ENCODE measurements at regions not wholly inside any gene's neighbourhood (a gene's known extent, or its start where the extent isn't known, plus 50 kb on each side); places are given as distances from the start of the nearest gene placed in this dataset.

DNA sequence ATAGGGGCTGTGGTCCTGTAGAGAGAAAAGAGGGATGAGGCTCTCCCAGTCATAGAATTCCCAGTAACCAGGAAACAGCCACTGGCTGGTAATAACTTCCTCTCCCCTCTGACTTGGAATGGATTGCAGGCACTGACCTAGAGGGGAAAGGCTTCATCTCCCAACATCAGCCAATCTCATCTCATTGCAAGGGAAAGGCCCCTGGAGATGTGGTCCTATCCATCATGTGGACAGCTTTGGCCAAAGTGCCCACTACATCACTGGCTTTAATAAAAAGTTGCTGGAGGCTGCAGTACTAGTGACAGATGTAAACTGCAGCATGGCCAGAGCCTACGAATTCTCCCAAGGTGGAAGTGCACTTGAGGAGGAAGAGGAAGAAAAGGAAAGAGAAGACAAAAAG lies 820.5 kb upstream of the CELF4 start:
- TF ChIP-seq, protein P1, sequence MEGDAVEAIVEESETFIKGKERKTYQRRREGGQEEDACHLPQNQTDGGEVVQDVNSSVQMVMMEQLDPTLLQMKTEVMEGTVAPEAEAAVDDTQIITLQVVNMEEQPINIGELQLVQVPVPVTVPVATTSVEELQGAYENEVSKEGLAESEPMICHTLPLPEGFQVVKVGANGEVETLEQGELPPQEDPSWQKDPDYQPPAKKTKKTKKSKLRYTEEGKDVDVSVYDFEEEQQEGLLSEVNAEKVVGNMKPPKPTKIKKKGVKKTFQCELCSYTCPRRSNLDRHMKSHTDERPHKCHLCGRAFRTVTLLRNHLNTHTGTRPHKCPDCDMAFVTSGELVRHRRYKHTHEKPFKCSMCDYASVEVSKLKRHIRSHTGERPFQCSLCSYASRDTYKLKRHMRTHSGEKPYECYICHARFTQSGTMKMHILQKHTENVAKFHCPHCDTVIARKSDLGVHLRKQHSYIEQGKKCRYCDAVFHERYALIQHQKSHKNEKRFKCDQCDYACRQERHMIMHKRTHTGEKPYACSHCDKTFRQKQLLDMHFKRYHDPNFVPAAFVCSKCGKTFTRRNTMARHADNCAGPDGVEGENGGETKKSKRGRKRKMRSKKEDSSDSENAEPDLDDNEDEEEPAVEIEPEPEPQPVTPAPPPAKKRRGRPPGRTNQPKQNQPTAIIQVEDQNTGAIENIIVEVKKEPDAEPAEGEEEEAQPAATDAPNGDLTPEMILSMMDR (IDR thresholded peaks at IDR 0.05; ENCODE audit: insufficient read depth, low read length, poor library complexity, severe bottlenecking), result no peak
- no peak for DNase-seq (ENCODE audit: low read depth)
- Histone ChIP-seq H3K36me3 (ENCODE audit: control insufficient read depth, insufficient read depth, low read length) (no peaks in the 10 kb centered on the region), H3K4me3 (ENCODE audit: low read depth, low read length) (no peak overlapping the region), H3K27me3 (ENCODE audit: control insufficient read depth, insufficient read depth, low read length) (no peaks in the 10 kb centered on the region)

DNA sequence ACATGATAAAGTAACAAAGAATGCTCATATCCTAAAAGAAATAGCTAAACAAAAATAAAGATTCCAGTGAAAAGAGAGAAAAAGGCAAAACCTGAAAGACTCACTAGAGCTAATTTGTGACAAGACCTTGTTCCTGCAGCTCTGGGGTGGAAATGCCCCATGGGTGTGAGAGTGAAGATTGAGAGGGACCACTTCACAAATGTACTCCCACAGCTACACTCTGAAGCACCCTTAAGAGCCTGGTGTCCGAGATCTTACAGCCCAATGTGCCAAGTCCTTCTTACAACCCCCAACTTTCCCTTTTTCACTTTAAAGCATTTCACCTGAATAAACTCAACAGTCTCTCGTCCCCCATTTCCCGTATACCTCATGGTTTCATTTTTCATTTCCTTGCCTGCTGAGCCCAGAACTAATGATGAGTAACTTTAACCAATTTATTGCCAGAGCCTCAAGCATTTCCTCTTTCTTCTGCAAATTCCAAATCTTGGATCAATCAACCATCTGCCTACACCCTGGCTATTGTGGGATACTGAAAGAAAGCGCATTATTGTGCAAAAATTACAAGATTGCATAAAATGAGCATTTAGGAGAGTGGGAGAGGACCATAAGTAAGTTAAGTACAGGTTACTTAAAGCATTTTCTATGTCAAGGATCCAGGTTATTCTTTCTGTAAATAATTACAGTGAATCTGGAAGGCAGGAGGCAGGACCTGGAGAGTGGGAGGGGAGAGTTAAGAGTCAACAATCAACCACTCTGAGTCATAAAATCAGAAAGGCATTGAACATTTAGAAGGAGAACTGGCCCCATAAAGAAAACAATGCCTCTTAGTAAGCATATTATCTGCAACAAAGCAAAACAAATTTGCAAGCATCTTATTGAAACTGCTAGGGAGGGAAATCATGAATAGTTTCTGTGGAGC lies 804.4 kb upstream of the CELF4 start:
- TF ChIP-seq, protein P1 (IDR thresholded peaks at IDR 0.05; ENCODE audit: insufficient read depth, low read length, poor library complexity, severe bottlenecking), result no peak
- DNase-seq (ENCODE audit: low read depth), result peak; percentile 48
- H3K27me3 ChIP-seq (ENCODE audit: control insufficient read depth, insufficient read depth, low read length), result no peaks in the 10 kb centered on the region
- no peaks in the 10 kb centered on the region for H3K36me3 ChIP-seq (ENCODE audit: control insufficient read depth, insufficient read depth, low read length)
- peak overlapping the region; percentile 6 for H3K4me3 ChIP-seq (ENCODE audit: low read depth, low read length)

DNA sequence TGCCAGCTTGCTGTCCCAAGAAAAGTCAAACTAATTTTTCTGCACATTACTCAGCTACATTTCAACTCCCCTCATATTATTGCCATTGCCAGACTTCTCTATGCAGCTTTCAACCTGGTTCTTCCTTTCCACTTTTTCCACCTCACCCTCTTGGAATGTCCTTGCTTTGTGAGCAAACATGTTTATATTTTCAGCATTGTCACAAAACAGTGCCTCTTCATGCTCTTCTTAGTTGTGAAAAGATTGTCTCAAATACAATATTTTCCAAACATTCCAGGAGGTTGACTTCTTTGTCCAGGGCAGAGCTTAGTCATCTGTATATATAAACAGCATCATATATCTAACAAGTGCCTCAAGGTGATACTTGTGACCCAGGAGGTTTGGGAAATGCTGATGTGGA lies 803.3 kb upstream of the CELF4 start:
- Histone ChIP-seq H3K4me3 (ENCODE audit: low read depth, low read length) (no peak overlapping the region), H3K27me3 (ENCODE audit: control insufficient read depth, insufficient read depth, low read length) (no peaks in the 10 kb centered on the region), H3K36me3 (ENCODE audit: control insufficient read depth, insufficient read depth, low read length) (no peaks in the 10 kb centered on the region)
- TF ChIP-seq, protein P1 (IDR thresholded peaks at IDR 0.05; ENCODE audit: insufficient read depth, low read length, poor library complexity, severe bottlenecking), result no peak
- no peak for DNase-seq (ENCODE audit: low read depth)

DNA sequence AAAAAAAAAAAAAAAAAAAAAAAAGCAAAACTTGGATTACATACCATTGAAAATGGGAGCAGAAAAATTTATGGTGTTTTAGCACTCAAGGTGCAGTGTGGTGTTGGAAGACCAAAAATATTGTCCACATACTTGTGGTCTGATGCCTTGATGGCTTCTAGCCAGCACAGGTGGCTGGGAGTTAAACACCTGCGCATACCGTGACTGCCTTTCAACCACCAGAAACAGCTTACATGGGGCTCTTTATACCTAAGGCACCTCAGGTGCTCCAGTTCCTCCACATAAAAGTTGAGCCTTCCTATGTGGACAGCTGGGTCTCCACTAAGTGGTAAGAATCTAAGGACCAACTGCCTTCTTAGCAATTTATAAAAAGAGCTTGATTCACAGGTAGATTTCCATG lies 802.6 kb upstream of the CELF4 start:
- Histone ChIP-seq H3K36me3 (ENCODE audit: control insufficient read depth, insufficient read depth, low read length) (no peaks in the 10 kb centered on the region), H3K27me3 (ENCODE audit: control insufficient read depth, insufficient read depth, low read length) (no peaks in the 10 kb centered on the region), H3K4me3 (ENCODE audit: low read depth, low read length) (no peak overlapping the region)
- TF ChIP-seq, protein P1 (IDR thresholded peaks at IDR 0.05; ENCODE audit: insufficient read depth, low read length, poor library complexity, severe bottlenecking), result no peak
- DNase-seq (ENCODE audit: low read depth), result no peak

DNA sequence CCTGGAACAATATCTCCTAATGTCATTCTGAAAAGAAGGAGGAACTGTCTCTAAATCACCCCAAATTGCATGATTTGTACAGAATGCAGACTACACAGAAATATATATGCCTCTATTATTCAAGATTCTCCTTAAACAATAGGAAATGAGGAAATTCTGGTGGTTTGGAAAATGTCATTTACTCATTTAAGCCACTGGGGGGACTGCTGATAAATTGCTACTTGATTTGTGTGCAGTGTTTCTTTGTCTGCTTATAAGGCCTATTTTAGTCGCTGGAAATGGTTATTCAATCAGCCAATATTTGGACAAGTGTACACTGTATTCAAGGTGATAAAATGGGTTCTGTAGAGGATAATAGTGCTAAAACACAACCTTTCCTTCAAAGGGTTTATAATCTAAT lies 801.9 kb upstream of the CELF4 start:
- no peak overlapping the region for H3K4me3 ChIP-seq (ENCODE audit: low read depth, low read length)
- no peaks in the 10 kb centered on the region for H3K27me3 ChIP-seq (ENCODE audit: control insufficient read depth, insufficient read depth, low read length)
- no peak for DNase-seq (ENCODE audit: low read depth)
- H3K36me3 ChIP-seq (ENCODE audit: control insufficient read depth, insufficient read depth, low read length), result no peaks in the 10 kb centered on the region
- TF ChIP-seq, protein P1 (IDR thresholded peaks at IDR 0.05; ENCODE audit: insufficient read depth, low read length, poor library complexity, severe bottlenecking), result peak; percentile 28

Data from kidney epithelial cell (primary cell).